ENCODE measurements at regions not wholly inside any gene's neighbourhood (a gene's known extent, or its start where the extent isn't known, plus 50 kb on each side); places are given as distances from the start of the nearest gene placed in this dataset.
"Not testable (repeated sequence)": the region's sequence is repeated elsewhere in the genome, so short reads cannot be mapped to it uniquely, and the experiment has no call there.

DNA sequence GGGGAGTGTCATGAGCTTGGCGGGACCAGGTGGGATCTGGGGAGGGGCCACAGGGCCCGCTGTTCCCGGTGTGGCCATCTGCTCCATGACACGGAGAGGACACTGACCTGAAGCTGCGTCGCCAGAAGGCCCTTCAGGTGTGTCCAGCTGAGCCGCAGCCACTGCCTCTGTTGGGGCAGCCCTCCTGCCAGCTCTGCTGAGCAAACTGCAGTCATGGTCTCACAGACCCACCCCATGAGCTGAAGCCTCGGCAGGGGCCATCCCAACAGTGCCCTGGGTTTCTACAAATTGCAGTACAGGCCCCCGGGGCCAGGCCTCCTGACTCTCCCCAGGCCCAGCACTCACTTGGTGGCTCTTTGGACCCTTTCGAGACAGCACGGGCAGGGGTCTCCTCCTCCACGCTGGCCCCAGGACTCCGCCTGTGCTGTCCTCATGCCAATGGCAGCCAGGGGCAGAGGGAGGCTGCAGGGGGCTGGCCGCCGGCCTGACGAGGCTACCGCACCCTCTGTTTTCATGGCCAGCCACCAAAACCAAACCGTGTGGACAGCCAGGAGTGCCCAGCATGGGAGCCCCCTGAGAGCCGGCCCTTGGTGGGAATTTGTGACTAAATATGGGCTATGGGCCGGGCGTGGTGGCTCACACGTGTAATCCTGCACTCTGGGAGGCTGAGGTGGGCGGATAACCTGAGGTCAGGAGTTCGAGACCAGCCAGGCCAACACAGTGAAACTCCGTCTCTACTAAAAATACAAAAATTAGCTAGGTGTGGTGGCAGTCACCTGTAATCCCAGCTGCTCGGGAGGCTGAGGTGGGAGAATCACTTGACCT is 175.2 kb upstream of the SALL3 start:
- DNase-seq (ENCODE audit: low read depth, low spot score) = no peak

DNA sequence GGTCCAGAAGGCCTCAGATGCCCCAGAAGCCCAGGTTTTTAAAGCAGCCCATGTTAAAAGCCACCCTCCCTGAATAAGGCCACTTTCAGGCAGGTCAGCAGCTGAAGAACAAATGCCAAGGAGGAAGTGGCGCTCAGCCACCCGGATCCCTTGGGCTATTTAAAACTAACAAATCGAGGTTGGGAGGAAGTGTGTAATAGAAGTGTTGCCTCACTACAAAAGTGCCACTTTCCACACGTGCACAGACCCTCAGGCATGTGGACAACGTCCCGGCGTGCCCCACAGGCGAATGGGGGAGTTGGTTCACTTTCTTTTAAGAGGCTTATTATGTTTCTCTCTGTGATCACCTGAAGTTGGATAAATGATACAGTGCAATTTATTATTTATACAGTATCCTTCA is 173.8 kb upstream of the SALL3 start:
- DNase-seq (ENCODE audit: low read depth, low spot score) = no peak

DNA sequence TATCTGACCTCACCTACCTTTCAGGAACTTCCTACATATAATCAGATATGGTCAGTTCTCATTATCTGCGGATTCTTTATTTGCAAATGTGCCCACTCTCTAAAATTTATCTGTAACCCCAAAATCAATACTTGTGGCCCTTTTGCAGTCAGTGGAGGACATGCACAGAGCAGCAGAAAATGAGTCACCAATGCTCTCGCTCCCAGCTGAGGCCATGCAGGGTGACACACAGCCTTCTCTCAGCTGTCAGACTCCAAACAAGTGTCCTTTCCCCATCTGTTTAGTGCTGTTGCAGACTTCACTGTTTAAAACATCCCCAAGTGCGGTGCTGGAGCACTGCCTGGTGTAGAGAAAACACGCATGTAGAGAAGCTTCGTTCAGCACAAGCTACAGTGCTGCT is 171.9 kb upstream of the SALL3 start:
- no peak for DNase-seq (ENCODE audit: low read depth, low spot score)

GRCh38 chr18:78809845-78810244 is 169.8 kb upstream of the SALL3 start:
- no peak for DNase-seq (ENCODE audit: low read depth, low spot score)

DNA sequence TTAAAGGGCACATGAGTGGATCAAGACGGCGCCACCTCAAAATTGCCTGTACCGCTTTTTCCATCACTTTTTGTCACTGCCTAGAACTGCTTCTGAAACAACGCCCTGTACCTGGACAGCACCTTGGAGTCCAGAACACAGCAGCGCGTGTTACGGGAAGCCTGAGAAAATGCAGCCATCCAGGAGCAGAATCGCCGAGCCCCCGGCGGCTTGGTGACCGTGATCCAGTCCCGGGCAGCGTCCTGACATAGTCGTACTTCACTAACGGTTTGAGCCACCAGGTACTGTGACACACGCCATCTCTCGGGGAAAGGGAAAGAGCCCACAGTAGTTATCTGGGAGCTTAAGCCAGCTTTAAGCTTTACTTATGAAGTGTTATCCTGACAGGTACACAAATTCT is 168.9 kb upstream of the SALL3 start:
- no peak for DNase-seq (ENCODE audit: low read depth, low spot score)

GRCh38 chr18:78812067-78812466 is 167.6 kb upstream of the SALL3 start:
- DNase-seq (ENCODE audit: low read depth, low spot score) = no peak

DNA sequence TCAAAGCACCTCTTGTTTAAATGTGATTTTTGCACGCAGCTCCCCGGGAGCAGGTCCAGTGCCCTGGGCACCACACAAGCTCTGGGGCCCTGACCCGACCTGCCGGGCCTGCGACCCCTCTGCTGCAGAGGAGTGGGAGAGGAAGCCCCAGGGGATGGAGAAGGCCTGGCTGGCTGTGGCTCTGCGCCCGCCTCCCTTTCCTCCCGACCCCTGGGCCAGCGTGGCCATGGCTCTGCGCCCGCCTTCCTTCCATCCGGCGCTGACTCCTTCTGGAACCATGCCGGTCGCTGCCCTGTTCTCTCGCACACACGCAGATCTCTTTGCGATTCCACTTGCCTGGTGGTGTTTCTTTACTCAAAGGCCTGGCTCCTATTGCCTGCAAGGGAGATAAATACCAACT is 166.5 kb upstream of the SALL3 start:
- peak; percentile 39 for DNase-seq (ENCODE audit: low read depth, low spot score)

GRCh38 chr18:78813936-78814710 is 165.5 kb upstream of the SALL3 start:
- peak; percentile 59 for DNase-seq (ENCODE audit: low read depth, low spot score)

DNA sequence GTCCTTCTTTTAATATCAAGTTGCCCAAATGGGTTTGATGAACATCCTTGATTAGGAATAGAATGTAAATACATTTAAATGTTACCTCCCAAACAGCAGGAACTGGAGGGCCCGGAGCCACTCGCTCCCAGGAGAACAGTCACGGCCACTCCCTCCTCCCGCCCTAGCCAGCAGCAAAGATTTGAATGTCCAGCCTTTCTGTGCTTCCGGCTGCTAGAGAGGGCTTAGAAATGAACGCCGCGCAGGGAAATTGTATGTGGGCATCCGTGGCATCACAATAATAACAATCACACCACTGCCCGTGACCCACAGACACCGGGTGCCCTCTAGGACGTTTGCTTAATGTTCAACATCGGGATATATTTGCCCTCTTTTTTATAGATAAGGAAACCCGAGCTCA is 164.9 kb upstream of the SALL3 start:
- DNase-seq (ENCODE audit: low read depth, low spot score) = no peak

DNA sequence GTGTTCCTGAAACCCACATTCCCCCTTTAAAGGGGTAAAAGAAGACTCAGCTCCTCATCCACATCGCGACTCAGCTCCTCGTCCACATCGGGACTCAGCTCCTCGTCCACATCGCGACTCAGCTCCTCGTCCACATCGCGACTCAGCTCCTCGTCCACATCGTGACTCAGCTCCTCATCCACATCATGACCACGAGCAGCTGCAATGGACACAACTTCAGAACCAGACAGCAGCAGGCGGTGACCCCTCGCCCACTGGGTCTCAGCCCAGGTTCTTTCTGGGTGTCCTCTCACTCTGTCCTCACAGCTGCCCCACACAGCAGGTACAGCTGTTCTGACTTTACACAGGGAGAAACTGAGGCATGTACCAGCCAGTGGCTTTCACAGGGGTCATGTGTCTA is 163.5 kb upstream of the SALL3 start:
- no peak for DNase-seq (ENCODE audit: low read depth, low spot score)

GRCh38 chr18:78816916-78817315 is 162.7 kb upstream of the SALL3 start:
- no peak for DNase-seq (ENCODE audit: low read depth, low spot score)

- DNase-seq (ENCODE audit: low read depth, low spot score) = no peak
Observed at GRCh38 chr18:78818495-78818894, 161.1 kb upstream of the SALL3 start.

DNA sequence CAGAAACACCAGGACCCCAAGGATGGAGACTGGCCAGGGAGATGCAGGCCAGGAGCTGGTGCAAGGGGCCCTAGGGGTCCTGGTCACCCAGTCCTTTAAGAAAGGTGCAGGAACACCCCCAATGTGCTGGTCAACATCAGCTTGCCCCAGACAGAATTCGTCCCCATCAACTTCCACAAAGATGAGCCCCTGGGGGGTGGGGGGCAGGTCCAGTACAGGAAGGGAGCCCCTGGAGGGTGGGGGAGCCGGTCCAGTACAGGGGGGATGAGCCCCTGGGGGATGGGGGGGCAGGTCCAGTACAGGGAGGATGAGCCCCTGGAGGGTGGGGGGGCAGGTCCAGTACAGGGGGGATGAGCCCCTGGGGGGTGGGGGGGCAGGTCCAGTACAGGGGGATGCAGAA is 160.7 kb upstream of the SALL3 start:
- DNase-seq (ENCODE audit: low read depth, low spot score) = no peak

- DNase-seq (ENCODE audit: low read depth, low spot score) = no peak
Observed at GRCh38 chr18:78820161-78820834, 159.3 kb upstream of the SALL3 start.

DNA sequence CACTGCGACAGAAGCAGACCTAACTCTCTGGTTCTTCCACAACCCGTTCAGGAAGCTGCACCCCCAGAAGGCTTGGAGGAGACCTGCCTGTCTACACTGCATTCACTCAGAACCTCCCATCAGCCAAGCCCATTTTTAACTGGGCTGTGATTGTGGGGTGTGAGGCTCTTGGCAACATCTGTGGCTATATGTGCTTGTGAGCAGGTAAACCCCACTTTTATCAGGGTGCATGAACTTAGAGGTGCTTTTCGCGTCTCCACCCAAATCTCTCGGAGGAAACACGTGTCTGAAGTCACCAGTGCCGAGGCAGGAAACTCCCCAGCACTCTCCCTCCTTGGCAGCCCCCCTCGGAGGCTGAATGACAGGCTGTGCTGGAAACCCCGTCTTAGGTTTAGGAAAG is 158.2 kb upstream of the SALL3 start:
- DNase-seq (ENCODE audit: low read depth, low spot score) = no peak

DNA sequence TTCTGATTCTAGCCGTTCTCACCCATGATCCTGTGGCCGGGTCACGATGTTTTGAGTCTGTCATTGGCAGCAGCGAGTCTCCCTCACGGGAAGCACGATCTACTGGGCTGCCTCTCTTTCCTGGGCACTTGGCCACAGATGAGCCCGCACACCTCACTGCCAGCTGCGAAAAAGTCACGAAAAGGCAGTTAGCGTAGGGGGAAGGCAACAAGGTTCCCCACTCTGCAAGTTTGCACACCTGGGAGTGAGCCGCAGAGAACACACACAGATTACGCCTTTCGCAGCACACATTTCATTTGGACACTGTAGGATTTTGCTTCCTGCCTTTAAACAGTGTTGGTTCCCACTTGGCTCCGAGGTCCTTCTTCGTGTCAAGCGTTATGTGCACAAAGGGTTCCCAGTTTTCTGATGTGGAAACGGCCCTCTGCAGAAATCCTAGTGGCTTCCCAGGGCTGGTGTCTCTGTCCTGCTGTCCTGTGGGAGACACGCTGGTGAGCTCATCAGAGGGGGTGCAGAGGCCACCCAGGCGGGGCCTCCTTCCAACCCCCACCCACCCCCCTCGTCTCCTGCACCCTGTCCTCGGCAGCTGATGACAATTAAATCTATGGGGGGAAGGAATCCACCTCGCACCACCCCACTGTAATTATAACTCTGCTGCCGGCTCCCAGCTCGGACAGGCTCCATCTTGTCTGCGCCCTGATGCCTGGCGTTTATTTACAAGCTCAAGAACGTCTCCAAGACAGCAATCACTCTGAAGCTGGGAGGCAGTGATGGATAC is 157.3 kb upstream of the SALL3 start:
- no peak for DNase-seq (ENCODE audit: low read depth, low spot score)

- DNase-seq (ENCODE audit: low read depth, low spot score) = no peak
Observed at GRCh38 chr18:78822949-78823285, 156.7 kb upstream of the SALL3 start.

DNA sequence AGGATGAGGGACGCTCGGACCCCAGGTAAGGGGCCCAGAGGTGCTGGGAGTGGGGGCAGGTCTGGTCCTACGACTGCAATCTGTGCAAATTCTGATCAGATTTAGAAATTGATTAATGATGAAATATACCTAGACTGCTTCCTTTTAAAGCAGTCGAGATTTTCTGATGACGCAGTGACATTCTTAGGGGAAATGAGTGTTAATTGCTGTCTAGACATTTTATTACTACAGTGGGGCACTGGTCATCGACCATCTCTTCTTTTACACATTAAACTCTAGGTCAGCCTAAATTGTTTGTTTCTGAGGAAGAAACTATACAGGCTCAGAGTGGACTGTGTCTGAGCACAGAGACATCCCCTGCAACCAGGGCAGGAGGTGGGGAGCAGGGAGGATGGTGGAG is 154.4 kb upstream of the SALL3 start:
- DNase-seq (ENCODE audit: low read depth, low spot score) = no peak

DNA sequence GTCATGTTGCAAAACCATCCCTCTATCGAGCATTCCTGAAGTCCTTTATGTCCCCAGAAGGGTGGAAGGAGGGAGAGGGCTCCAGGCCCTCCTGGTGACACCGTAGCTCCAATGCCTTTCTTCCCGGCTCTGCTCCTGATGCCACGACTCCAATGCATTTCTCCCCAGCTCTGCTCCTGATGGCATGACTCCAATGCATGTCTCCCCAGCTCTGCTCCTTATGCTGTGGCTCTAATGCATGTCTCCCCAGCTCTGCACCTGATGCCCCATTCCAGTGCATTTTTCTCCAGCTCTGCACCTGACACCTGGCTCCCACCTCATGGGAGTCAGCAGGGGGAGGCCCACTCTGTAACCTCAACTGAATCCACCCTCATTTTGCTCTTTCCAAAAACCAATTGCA is 153.0 kb upstream of the SALL3 start:
- no peak for DNase-seq (ENCODE audit: low read depth, low spot score)

GRCh38 chr18:78827141-78827540 is 152.5 kb upstream of the SALL3 start:
- no peak for DNase-seq (ENCODE audit: low read depth, low spot score)

GRCh38 chr18:78828131-78828530 is 151.5 kb upstream of the SALL3 start:
- no peak for DNase-seq (ENCODE audit: low read depth, low spot score)

GRCh38 chr18:78829026-78829425 is 150.6 kb upstream of the SALL3 start:
- DNase-seq (ENCODE audit: low read depth, low spot score) = not testable (repeated sequence)

Measured in ELF-1 (cell line).